ENCODE measurements at regions not wholly inside any gene's neighbourhood (a gene's known extent, or its start where the extent isn't known, plus 50 kb on each side); places are given as distances from the start of the nearest gene placed in this dataset.
"Not testable (repeated sequence)": the region's sequence is repeated elsewhere in the genome, so short reads cannot be mapped to it uniquely, and the experiment has no call there.

DNA sequence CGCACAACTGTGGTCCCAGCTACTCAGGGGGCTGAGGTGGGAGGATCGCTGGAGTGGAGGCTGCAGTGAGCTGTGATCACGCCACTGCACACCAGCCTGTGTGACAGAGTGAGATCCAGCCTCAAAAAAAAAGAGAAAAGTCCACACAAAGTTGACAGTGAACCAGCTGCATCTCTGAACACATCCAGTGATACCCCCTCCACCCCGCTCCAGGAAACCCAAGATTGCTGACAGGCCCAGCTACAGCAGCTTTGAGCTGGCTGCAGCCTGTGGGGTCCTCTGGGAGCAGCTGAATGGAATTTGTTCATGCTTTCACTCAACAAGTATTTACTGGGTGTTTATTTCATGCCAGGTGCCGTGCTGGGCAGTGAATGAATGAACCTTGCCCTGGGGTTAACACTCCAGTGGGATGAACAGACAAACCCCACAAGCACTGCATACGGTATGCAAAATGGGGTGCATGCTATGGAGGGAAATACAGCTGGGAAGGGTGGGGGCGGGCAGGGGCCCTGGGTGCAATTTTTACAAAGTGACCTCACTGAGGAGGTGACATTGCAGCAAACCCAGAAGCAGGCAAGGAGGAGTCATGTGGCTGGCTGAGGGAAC, 170.9 kb downstream of the GOSR1 start:
- TF ChIP-seq, protein P1, sequence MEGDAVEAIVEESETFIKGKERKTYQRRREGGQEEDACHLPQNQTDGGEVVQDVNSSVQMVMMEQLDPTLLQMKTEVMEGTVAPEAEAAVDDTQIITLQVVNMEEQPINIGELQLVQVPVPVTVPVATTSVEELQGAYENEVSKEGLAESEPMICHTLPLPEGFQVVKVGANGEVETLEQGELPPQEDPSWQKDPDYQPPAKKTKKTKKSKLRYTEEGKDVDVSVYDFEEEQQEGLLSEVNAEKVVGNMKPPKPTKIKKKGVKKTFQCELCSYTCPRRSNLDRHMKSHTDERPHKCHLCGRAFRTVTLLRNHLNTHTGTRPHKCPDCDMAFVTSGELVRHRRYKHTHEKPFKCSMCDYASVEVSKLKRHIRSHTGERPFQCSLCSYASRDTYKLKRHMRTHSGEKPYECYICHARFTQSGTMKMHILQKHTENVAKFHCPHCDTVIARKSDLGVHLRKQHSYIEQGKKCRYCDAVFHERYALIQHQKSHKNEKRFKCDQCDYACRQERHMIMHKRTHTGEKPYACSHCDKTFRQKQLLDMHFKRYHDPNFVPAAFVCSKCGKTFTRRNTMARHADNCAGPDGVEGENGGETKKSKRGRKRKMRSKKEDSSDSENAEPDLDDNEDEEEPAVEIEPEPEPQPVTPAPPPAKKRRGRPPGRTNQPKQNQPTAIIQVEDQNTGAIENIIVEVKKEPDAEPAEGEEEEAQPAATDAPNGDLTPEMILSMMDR (IDR thresholded peaks at IDR 0.05 in 2 of 3, conservative IDR thresholded peaks at IDR 0.05 in 1 of 3; ENCODE audit: borderline replicate concordance in 1 of 3, insufficient read depth in 1 of 3, low read depth in 2 of 3, low read length in 2 of 3), result not testable (repeated sequence)
- not testable (repeated sequence) for TF ChIP-seq SIN3A (IDR thresholded peaks at IDR 0.05; ENCODE audit: low read depth); REST (IDR thresholded peaks at IDR 0.05; ENCODE audit: low read depth); POLR2A (IDR thresholded peaks at IDR 0.05; ENCODE audit: borderline replicate concordance, extremely low read depth, insufficient read depth, insufficient read length); EZH2 (IDR thresholded peaks at IDR 0.05); JUND (IDR thresholded peaks at IDR 0.05); TCF7L2 (IDR thresholded peaks at IDR 0.05; ENCODE audit: borderline replicate concordance, extremely low read depth, insufficient read depth, insufficient read length); SP1 (IDR thresholded peaks at IDR 0.05; ENCODE audit: low read depth); POLR2AphosphoS5 (IDR thresholded peaks at IDR 0.05; ENCODE audit: low read depth, low read length); ELF1 (IDR thresholded peaks at IDR 0.05; ENCODE audit: borderline replicate concordance, low read depth); RAD21 (IDR thresholded peaks at IDR 0.05; ENCODE audit: low read depth); EZH2phosphoT487 (IDR thresholded peaks at IDR 0.05; ENCODE audit: borderline replicate concordance); YY1 (IDR thresholded peaks at IDR 0.05; ENCODE audit: extremely low read depth, insufficient replicate concordance, low read depth, low read length)
- TF ChIP-seq, protein P2, sequence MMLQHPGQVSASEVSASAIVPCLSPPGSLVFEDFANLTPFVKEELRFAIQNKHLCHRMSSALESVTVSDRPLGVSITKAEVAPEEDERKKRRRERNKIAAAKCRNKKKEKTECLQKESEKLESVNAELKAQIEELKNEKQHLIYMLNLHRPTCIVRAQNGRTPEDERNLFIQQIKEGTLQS (IDR thresholded peaks at IDR 0.05), result not testable (repeated sequence)

Measured in HCT116 (cell line).